Breast epithelium (tissue), 4 donors: ENCODE measurements at regions not wholly inside any gene's neighbourhood (a gene's known extent, or its start where the extent isn't known, plus 50 kb on each side); places are given as distances from the start of the nearest gene placed in this dataset.
A peak's percentile ranks its signal among the peaks of the same experiment; 100 is the strongest.

Experiments used
- DNase-seq, 2 donors: peaks; one replicate each; pipeline ENCODE4 v3.0.0-alpha.2; 2019; ENCODE audit warnings: low spot score in 2 of 2
- H3K27ac ChIP-seq, 2 donors: fragments of 200-600 bp; sonication (generic) in 1 of 2; one replicate each; pipeline ENCODE4 v1.5.1; 2016 to 2019; ENCODE audit warnings: mild to moderate bottlenecking in 1 of 2
- H3K27me3 ChIP-seq, 2 donors: fragments of 200-600 bp; sonication (generic) in 1 of 2; one replicate each; pipeline versions ENCODE4 v1.5.1 to v1.6.0; 2017 to 2019; ENCODE audit warnings: control low read depth in 1 of 2, mild to moderate bottlenecking in 1 of 2
- H3K36me3 ChIP-seq: fragments of 200-600 bp; one replicate; pipeline ENCODE4 v1.5.1; 2019
- H3K4me1 ChIP-seq, 2 donors: fragments of 200-600 bp; sonication (generic); one replicate each; pipeline ENCODE4 v1.5.1; 2016 to 2019; ENCODE audit warnings: control low read depth in 1 of 2
- H3K4me3 ChIP-seq, 3 donors: fragments of 200-600 bp; sonication (generic); 1 replicate in 2 of 3; 2 replicates in 1 of 3; pipeline ENCODE4 v1.5.1; 2016 to 2019; ENCODE audit warnings: mild to moderate bottlenecking in 3 of 3, moderate library complexity in 2 of 3
- H3K9me3 ChIP-seq, 2 donors: fragments of 200-600 bp; sonication (generic) in 1 of 2; one replicate each; pipeline ENCODE4 v1.5.1; 2016 to 2019; ENCODE audit warnings: control low read depth in 1 of 2
- POLR2A ChIP-seq: fragments of 450-650 bp; IDR thresholded peaks from one replicate; pipeline ENCODE4 v1.6.1; 2016; ENCODE audit warnings: antibody characterized with exemption, mild to moderate bottlenecking, moderate library complexity
- POLR2AphosphoS5 ChIP-seq, 3 donors: sonication (generic); formaldehyde crosslinking; IDR thresholded peaks; one replicate each; pipeline ENCODE4 v1.6.1; 2017; ENCODE audit warnings: antibody characterized with exemption in 3 of 3
- intact Hi-C: fragments of 100-400 bp; cut with DNase I; formaldehyde crosslinking; loops from one replicate; pipeline ENCODE4 v1.15.1; 2023; ENCODE audit warnings: low total_unique reads
- TF ChIP-seq, protein P1 (sequence below), 3 donors: fragments of 450-650 bp; IDR thresholded peaks; one replicate each; pipeline ENCODE4 v1.5.1; 2016 to 2017; ENCODE audit warnings: antibody characterized with exemption in 3 of 3, mild to moderate bottlenecking in 3 of 3, moderate library complexity in 3 of 3

DNA sequence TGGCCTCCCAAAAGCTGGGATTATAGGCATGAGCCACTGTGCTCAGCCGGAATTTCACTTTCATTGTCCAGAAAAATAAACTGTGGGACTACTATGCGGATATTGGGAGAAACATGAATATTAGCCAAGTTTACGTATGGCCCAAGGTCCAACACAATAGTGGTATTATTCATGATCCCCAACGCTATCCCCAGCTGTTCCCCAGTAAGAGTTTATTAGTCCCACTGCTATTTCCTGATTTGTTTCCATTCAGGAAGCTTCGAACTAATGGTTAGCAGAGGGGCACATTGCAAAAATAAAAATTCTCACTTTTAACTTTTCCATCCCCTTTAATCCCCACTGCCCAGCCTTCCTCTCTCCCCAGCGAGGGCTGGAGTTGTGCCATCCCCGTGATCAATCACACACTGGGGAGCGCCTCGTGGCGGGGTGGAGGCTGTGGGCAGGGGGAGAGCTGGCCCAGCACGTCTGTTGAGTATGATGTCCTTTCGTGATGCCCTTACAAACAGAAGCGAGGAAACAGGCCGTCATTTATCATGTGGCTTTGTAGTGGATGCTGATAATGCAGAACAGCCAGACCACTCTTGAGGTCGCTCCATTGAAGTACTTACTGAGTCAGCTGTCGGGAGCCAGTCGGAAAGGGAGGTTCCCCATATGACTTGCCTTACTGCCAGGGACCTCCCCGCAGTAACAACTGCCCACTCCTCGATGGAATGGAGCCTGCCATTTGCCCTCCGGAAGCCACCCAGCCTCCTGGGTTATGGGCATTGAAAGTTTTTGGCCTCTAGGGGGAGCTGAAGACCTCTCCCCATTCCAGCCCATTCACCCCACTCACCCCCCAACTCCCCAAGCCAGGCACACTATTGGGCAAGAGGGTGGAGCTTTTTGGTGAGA, 117.0 kb downstream of the KDR start:
- Histone ChIP-seq H3K9me3 (no peaks in the 10 kb centered on the region), H3K4me1 (no peaks in the 10 kb centered on the region), H3K36me3 (no peaks in the 10 kb centered on the region), H3K27ac (no peak overlapping the region), H3K27me3 (no peaks in the 10 kb centered on the region), H3K4me3 (no peak overlapping the region)
- DNase-seq: no peak
- intact Hi-C loops: no loop called here
- TF ChIP-seq, protein P1, sequence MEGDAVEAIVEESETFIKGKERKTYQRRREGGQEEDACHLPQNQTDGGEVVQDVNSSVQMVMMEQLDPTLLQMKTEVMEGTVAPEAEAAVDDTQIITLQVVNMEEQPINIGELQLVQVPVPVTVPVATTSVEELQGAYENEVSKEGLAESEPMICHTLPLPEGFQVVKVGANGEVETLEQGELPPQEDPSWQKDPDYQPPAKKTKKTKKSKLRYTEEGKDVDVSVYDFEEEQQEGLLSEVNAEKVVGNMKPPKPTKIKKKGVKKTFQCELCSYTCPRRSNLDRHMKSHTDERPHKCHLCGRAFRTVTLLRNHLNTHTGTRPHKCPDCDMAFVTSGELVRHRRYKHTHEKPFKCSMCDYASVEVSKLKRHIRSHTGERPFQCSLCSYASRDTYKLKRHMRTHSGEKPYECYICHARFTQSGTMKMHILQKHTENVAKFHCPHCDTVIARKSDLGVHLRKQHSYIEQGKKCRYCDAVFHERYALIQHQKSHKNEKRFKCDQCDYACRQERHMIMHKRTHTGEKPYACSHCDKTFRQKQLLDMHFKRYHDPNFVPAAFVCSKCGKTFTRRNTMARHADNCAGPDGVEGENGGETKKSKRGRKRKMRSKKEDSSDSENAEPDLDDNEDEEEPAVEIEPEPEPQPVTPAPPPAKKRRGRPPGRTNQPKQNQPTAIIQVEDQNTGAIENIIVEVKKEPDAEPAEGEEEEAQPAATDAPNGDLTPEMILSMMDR (IDR thresholded peaks at IDR 0.05): no peak
- TF ChIP-seq POLR2A (no peak), POLR2AphosphoS5 (IDR thresholded peaks at IDR 0.05) (no peak)

DNA sequence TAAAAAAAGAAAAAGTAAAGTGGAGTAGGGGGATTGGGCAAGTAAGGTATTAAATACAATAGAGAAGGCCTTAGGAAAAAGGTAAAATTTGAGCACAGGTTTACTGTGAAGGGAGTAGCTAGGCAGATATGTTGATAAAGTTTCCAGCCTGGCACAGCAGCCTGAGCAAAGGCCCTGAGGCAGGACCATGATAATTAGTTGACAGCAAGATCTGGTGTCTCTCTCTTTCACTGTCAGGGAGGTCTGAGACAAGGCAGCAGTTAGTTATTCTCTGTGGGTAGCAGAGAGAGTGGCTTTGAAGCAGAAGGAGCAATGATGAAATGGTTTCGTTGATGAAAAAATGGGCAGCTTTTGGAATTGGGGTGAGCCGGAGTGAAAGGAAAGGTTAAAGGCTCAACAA, 119.5 kb downstream of the KDR start:
- TF ChIP-seq, protein P1 (IDR thresholded peaks at IDR 0.05): no peak
- no peak for TF ChIP-seq POLR2A
- no peak for TF ChIP-seq POLR2AphosphoS5 (IDR thresholded peaks at IDR 0.05)
- no peaks in the 10 kb centered on the region for H3K36me3 ChIP-seq
- no peaks in the 10 kb centered on the region for H3K9me3 ChIP-seq
- no peak for DNase-seq
- no peak overlapping the region for H3K27ac ChIP-seq
- H3K4me3 ChIP-seq: no peak overlapping the region
- H3K4me1 ChIP-seq: no peaks in the 10 kb centered on the region
- no peaks in the 10 kb centered on the region for H3K27me3 ChIP-seq
- intact Hi-C loops: no loop called here

DNA sequence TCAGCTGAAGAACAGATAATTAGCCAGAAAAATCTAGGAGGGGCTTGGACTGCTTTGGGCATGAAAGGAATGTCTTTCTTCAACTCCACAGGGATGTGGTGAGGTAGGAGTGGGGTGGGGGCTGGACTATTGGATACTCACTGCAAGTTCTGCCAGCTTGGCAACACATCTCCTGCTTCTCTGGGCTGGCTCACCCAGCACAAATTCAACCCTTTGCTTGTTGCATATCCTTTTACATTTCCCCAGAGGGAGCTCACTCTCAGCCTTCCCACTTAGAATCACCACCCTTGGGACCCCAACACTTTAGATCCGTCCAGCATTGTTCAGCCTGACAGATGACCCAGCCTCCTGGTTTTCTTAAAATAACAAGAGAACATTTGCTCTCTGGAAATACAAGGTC, 120.6 kb downstream of the KDR start:
- Histone ChIP-seq H3K4me1 (no peaks in the 10 kb centered on the region), H3K27me3 (no peaks in the 10 kb centered on the region), H3K9me3 (no peaks in the 10 kb centered on the region), H3K27ac (no peak overlapping the region), H3K36me3 (no peaks in the 10 kb centered on the region), H3K4me3 (no peak overlapping the region)
- TF ChIP-seq, protein P1 (IDR thresholded peaks at IDR 0.05): no peak
- TF ChIP-seq POLR2A (no peak), POLR2AphosphoS5 (IDR thresholded peaks at IDR 0.05) (no peak)
- intact Hi-C loops: no loop called here
- DNase-seq: peak in 1 of 2 donors; percentile 48

DNA sequence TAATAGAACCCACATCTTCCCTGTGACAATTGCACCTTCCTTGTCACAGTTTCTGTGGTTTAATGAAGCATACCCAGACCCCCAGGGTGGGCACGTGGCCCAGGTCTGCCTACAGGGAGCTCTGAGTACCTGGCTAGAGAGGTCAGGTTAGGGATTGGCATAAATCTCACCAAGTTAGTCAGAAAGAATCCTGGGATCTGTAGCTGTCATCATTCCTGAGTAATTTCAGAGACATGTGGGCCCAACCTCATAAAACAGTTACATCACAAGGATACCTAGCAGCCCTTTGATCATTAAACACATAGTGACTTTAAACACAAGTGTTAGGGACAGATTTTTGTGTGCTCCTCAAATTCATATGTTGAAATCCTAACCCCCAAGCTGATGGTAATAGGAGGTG, 123.0 kb downstream of the KDR start:
- Histone ChIP-seq H3K9me3 (no peaks in the 10 kb centered on the region), H3K4me3 (no peak overlapping the region), H3K27me3 (no peaks in the 10 kb centered on the region), H3K4me1 (no peaks in the 10 kb centered on the region), H3K36me3 (no peaks in the 10 kb centered on the region), H3K27ac (no peak overlapping the region)
- no peak for DNase-seq
- no peak for TF ChIP-seq POLR2AphosphoS5 (IDR thresholded peaks at IDR 0.05)
- TF ChIP-seq POLR2A: no peak
- TF ChIP-seq, protein P1 (IDR thresholded peaks at IDR 0.05): no peak
- intact Hi-C loops: no loop called here

DNA sequence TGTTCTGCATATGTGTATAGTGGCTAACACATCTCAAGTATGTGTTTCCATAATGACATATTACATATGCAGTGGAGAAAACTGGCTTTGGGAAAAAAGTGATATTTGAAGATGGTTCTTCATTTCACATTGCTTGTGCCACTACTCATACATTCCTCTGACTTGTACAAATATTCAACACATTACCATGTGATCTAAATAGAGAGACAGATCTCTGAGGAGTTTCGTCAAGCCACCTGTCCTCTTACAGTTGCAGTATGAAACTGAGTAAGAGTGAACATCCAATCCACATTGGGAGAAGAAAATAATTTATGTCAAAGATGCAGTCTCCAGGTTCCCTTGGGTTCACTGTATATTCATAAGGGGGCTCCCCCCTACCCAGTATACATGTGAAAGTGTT, 123.9 kb downstream of the KDR start:
- intact Hi-C loops: no loop called here
- H3K4me1 ChIP-seq: no peaks in the 10 kb centered on the region

More for the DNA sequence above, 123.9 kb downstream of the KDR start:
- Histone ChIP-seq H3K4me3 (no peak overlapping the region), H3K9me3 (no peaks in the 10 kb centered on the region), H3K27me3 (no peaks in the 10 kb centered on the region), H3K27ac (no peak overlapping the region), H3K36me3 (no peaks in the 10 kb centered on the region)
- TF ChIP-seq, protein P1 (IDR thresholded peaks at IDR 0.05): no peak
- TF ChIP-seq POLR2A: no peak
- TF ChIP-seq POLR2AphosphoS5 (IDR thresholded peaks at IDR 0.05): no peak
- DNase-seq: no peak
